GM12892 (cell line): ENCODE measurements at regions not wholly inside any gene's neighbourhood (a gene's known extent, or its start where the extent isn't known, plus 50 kb on each side); places are given as distances from the start of the nearest gene placed in this dataset.

Experiments used
- POLR2A ChIP-seq: IDR thresholded peaks from 2 replicates; pipeline ENCODE4 v1.6.1; 2011; ENCODE audit warnings: low read depth, low read length, control low read depth
- TAF1 ChIP-seq: IDR thresholded peaks from 2 replicates; pipeline ENCODE4 v1.6.1; 2011; ENCODE audit warnings: low read depth, mild to moderate bottlenecking, control low read depth, low read length, borderline replicate concordance

DNA sequence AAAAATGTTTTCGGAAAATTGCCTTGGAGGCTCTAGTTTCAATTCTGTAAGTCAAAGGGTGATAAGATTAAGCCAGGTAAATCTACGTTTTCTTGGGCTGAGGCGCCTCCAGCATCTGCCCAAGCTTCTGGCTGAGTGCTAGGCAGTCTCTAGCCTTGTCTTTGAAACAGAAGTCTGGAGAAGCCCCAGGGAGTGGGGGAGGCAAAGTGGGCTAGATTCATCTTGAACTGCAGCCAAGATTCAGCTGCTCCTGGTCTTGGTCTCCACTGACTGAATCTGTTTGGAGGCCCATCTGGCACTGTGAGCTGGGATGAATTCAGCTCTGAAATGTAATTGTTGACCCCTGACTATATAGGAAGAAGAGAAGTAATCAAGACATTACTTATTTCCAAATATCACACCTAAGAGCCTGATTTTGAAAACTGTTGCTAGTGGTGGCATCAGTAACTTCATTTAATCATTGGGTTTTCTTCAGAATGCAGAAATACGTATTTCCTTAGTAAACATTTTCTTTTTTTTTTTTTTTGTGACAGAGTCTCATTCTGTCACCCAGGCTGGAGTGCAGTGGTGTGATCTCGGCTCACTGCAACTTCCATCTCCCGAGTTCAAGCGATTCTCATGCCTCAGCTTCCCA lies 187.3 kb upstream of the LEF1 start:
- TF ChIP-seq TAF1 (no peak), POLR2A (no peak)
